HCT116 (cell line): ENCODE measurements at regions not wholly inside any gene's neighbourhood (a gene's known extent, or its start where the extent isn't known, plus 50 kb on each side); places are given as distances from the start of the nearest gene placed in this dataset.
"Not testable (repeated sequence)": the region's sequence is repeated elsewhere in the genome, so short reads cannot be mapped to it uniquely, and the experiment has no call there.

Experiments used
- ATAC-seq: fragments of 200-7000 bp; cut with Tn5 transposase; 2 replicates; pipeline ENCODE4 v1.9.1; 2020; ENCODE audit warnings: mild to moderate bottlenecking, moderate library complexity
- BruUV-seq: library from RNA; stranded (reverse); fragments of 400-500 nt; replicated peaks from 2 replicates; lab custom pipeline; 2021; lab: Mats Ljungman, UMichigan
- CTCF ChIA-PET: fragments of 300-600 bp; sonication (Branson Sonifier 250); formaldehyde crosslinking; loops from one replicate; lab custom pipeline; 2021; ENCODE audit warnings: antibody characterized with exemption; lab: Charles Lee
- POLR2A ChIA-PET: fragments of 300-600, 350-600 bp; sonication (Branson Sonifier 250); formaldehyde crosslinking; loops from one replicate; lab custom pipeline; 2021; ENCODE audit warnings: antibody characterized with exemption; lab: Charles Lee
- RAD21 ChIA-PET, 2 experiments: fragments of 300-600 bp; sonication (Branson Sonifier 250); formaldehyde crosslinking; loops; one replicate each; lab custom pipeline; 2023; ENCODE audit warnings: low total read pairs in 2 of 2; ENCODE audit not compliant: uncharacterized antibody in 2 of 2, unreplicated experiment in 2 of 2, low non-redundant PET in 1 of 2; lab: Charles Lee
- DNase-seq: peaks from one replicate; pipeline ENCODE4 v3.0.0-alpha.2; 2010; ENCODE audit warnings: low read depth, low spot score
- H2AFZ ChIP-seq: fragments of 200-600 bp; shearing (Covaris generic), sonication (generic); 2 replicates; pipeline ENCODE4 v1.6.1; 2017; ENCODE audit warnings: low read depth, mixed run types, mixed read lengths, antibody characterized with exemption, low read length; ENCODE audit not compliant: poor library complexity, severe bottlenecking
- H3K27ac ChIP-seq: 2 replicates; pipeline ENCODE4 v1.5.1; 2012; ENCODE audit warnings: low read depth, low read length
- H3K27me3 ChIP-seq: fragments of 200-600 bp; sonication (generic); 2 replicates; pipeline ENCODE4 v1.6.1; 2016; ENCODE audit warnings: mixed run types, low read length, mixed read lengths; ENCODE audit not compliant: insufficient read depth
- H3K36me3 ChIP-seq, 2 experiments: fragments of 200-500 bp in 1 of 2; fragments of 200-600 bp in 1 of 2; sonication (Bioruptor generic) in 1 of 2; sonication (generic) in 1 of 2; 2 replicates each; pipeline versions ENCODE4 v1.5.1 to v1.6.1; 2014 to 2016; ENCODE audit warnings: low read length in 2 of 2, inconsistent platforms in 1 of 2, mixed read lengths in 1 of 2, mixed run types in 1 of 2; ENCODE audit not compliant: insufficient read depth in 2 of 2, control insufficient read depth in 1 of 2
- H3K4me1 ChIP-seq, 2 experiments: fragments of 200-600 bp in 1 of 2; sonication (generic) in 1 of 2; 2 replicates each; pipeline versions ENCODE4 v1.5.1 to v1.6.1; 2012 to 2017; ENCODE audit warnings: low read length in 2 of 2, inconsistent platforms in 1 of 2, mild to moderate bottlenecking in 1 of 2, mixed read lengths in 1 of 2, mixed run types in 1 of 2, moderate library complexity in 1 of 2; ENCODE audit not compliant: insufficient read depth in 2 of 2, control insufficient read depth in 1 of 2
- H3K4me2 ChIP-seq: fragments of 200-600 bp; sonication (generic); 2 replicates; pipeline ENCODE4 v1.6.1; 2017; ENCODE audit warnings: mixed run types, low read length, mixed read lengths
- H3K4me3 ChIP-seq, 2 experiments: fragments of 200-600 bp in 1 of 2; sonication (generic) in 1 of 2; replicated peaks in 1 of 2; 2 replicates each; pipeline ENCODE4 v1.5.1; 2011 to 2016; ENCODE audit warnings: low read length in 2 of 2, control low read depth in 1 of 2, low read depth in 1 of 2, mild to moderate bottlenecking in 1 of 2, mixed read lengths in 1 of 2, mixed run types in 1 of 2
- H3K79me2 ChIP-seq: fragments of 200-600 bp; sonication (generic); 2 replicates; pipeline ENCODE4 v1.6.1; 2017; ENCODE audit warnings: mild to moderate bottlenecking, mixed run types, low read length, moderate library complexity, mixed read lengths; ENCODE audit not compliant: insufficient read depth
- H3K9ac ChIP-seq: fragments of 200-600 bp; sonication (generic); 2 replicates; pipeline ENCODE4 v1.6.1; 2016; ENCODE audit warnings: low read length, mixed read lengths
- H3K9me2 ChIP-seq: fragments of 200-600 bp; sonication (generic), shearing (Covaris generic); 2 replicates; pipeline ENCODE4 v1.6.1; 2017; ENCODE audit warnings: mixed run types, mild to moderate bottlenecking, moderate library complexity; ENCODE audit not compliant: insufficient read depth
- H3K9me3 ChIP-seq, 2 experiments: fragments of 200-500 bp in 1 of 2; fragments of 200-600 bp in 1 of 2; sonication (Bioruptor generic) in 1 of 2; sonication (generic) in 1 of 2; 2 replicates each; pipeline ENCODE4 v1.6.1; 2014 to 2017; ENCODE audit warnings: low read length in 2 of 2, mixed read lengths in 2 of 2, inconsistent platforms in 1 of 2, low read depth in 1 of 2, mild to moderate bottlenecking in 1 of 2, mixed run types in 1 of 2, moderate library complexity in 1 of 2; ENCODE audit not compliant: control insufficient read depth in 1 of 2, insufficient read depth in 1 of 2
- H4K20me1 ChIP-seq: fragments of 200-600 bp; sonication (generic), shearing (Covaris generic); 2 replicates; pipeline ENCODE4 v1.6.1; 2017; ENCODE audit warnings: mixed run types, mild to moderate bottlenecking, moderate library complexity; ENCODE audit not compliant: insufficient read depth
- CBX3 ChIP-seq: IDR thresholded peaks from 2 replicates; pipeline ENCODE4 v1.6.1; 2012; ENCODE audit warnings: low read depth
- CEBPB ChIP-seq: IDR thresholded peaks from 2 replicates; pipeline ENCODE4 v1.6.1; 2012; ENCODE audit warnings: low read depth
- POLR2A ChIP-seq: IDR thresholded peaks from 2 replicates; pipeline ENCODE4 v1.7.0; 2011; ENCODE audit warnings: borderline replicate concordance; ENCODE audit not compliant: insufficient read depth, insufficient read length; ENCODE audit errors: extremely low read depth
- SP1 ChIP-seq: IDR thresholded peaks from 2 replicates; pipeline ENCODE4 v1.6.1; 2012; ENCODE audit warnings: low read depth
- TCF7L2 ChIP-seq: IDR thresholded peaks from 2 replicates; pipeline ENCODE4 v1.7.0; 2011; ENCODE audit warnings: borderline replicate concordance, inconsistent platforms; ENCODE audit not compliant: insufficient read depth, insufficient read length; ENCODE audit errors: extremely low read depth
- intact Hi-C: fragments of 100-400 bp; cut with micrococcal nuclease; formaldehyde crosslinking; loops from 2 replicates; pipeline ENCODE4 v1.10.0; 2022
- TF ChIP-seq, protein P1 (sequence below): IDR thresholded peaks from 2 replicates; pipeline ENCODE4 v1.6.1; 2012; ENCODE audit warnings: low read depth
- TF ChIP-seq, protein P2 (sequence below), 3 experiments: fragments of 200-600 bp in 1 of 3; sonication (generic) in 1 of 3; IDR thresholded peaks in 2 of 3; conservative IDR thresholded peaks in 1 of 3; 2 replicates each; pipeline ENCODE4 v1.5.1; 2012 to 2017; ENCODE audit warnings: low read depth in 2 of 3, low read length in 2 of 3, antibody characterized with exemption in 1 of 3, borderline replicate concordance in 1 of 3, control low read depth in 1 of 3, mild to moderate bottlenecking in 1 of 3, mixed read lengths in 1 of 3, mixed run types in 1 of 3, moderate library complexity in 1 of 3; ENCODE audit not compliant: insufficient read depth in 1 of 3

DNA sequence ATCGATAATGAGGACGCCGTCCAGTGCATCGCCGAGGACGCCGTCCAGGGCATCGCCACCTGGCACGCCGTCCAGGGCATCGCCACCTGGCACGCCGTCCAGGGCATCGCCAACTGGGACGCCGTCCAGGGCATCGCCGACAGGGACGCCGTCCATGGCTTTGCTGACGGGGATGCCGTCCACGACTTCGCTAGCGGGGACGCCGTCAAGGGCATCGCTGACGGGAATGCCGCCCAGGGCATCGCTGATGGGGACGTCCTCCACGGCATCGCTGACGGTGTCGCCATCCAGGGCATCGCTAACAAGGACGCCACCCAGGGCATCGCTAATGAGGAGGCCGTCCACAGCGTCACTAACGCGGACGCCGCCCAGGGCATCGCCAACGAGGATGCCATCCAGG is 946.5 kb downstream of the TUBA3C start:
- no peak overlapping the region for H3K9ac ChIP-seq
- POLR2A ChIA-PET, result no interaction called here
- peaks cover 5 to 16% of the 10 kb centered on the region in 2 experiments; a peak in 2 of 4 replicates for H3K9me3 ChIP-seq
- H3K4me1 ChIP-seq, result no peaks in the 10 kb centered on the region
- ATAC-seq (no peak), DNase-seq (no peak)
- no peaks in the 10 kb centered on the region for H3K79me2 ChIP-seq
- no TSS peak for BruUV-seq
- H3K36me3 ChIP-seq, result no peaks in the 10 kb centered on the region
- H3K4me2 ChIP-seq, result no peak overlapping the region
- CTCF ChIA-PET, result no interaction called here
- no peak overlapping the region for H3K27ac ChIP-seq
- H3K9me2 ChIP-seq, result no peaks in the 10 kb centered on the region
- H3K27me3 ChIP-seq, result no peaks in the 10 kb centered on the region
- TF ChIP-seq CEBPB (no peak), SP1 (no peak), TCF7L2 (no peak), POLR2A (no peak), CBX3 (no peak)
- TF ChIP-seq, protein P1, sequence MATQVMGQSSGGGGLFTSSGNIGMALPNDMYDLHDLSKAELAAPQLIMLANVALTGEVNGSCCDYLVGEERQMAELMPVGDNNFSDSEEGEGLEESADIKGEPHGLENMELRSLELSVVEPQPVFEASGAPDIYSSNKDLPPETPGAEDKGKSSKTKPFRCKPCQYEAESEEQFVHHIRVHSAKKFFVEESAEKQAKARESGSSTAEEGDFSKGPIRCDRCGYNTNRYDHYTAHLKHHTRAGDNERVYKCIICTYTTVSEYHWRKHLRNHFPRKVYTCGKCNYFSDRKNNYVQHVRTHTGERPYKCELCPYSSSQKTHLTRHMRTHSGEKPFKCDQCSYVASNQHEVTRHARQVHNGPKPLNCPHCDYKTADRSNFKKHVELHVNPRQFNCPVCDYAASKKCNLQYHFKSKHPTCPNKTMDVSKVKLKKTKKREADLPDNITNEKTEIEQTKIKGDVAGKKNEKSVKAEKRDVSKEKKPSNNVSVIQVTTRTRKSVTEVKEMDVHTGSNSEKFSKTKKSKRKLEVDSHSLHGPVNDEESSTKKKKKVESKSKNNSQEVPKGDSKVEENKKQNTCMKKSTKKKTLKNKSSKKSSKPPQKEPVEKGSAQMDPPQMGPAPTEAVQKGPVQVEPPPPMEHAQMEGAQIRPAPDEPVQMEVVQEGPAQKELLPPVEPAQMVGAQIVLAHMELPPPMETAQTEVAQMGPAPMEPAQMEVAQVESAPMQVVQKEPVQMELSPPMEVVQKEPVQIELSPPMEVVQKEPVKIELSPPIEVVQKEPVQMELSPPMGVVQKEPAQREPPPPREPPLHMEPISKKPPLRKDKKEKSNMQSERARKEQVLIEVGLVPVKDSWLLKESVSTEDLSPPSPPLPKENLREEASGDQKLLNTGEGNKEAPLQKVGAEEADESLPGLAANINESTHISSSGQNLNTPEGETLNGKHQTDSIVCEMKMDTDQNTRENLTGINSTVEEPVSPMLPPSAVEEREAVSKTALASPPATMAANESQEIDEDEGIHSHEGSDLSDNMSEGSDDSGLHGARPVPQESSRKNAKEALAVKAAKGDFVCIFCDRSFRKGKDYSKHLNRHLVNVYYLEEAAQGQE, result no peak
- TF ChIP-seq, protein P2, sequence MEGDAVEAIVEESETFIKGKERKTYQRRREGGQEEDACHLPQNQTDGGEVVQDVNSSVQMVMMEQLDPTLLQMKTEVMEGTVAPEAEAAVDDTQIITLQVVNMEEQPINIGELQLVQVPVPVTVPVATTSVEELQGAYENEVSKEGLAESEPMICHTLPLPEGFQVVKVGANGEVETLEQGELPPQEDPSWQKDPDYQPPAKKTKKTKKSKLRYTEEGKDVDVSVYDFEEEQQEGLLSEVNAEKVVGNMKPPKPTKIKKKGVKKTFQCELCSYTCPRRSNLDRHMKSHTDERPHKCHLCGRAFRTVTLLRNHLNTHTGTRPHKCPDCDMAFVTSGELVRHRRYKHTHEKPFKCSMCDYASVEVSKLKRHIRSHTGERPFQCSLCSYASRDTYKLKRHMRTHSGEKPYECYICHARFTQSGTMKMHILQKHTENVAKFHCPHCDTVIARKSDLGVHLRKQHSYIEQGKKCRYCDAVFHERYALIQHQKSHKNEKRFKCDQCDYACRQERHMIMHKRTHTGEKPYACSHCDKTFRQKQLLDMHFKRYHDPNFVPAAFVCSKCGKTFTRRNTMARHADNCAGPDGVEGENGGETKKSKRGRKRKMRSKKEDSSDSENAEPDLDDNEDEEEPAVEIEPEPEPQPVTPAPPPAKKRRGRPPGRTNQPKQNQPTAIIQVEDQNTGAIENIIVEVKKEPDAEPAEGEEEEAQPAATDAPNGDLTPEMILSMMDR (IDR thresholded peaks at IDR 0.05 in 2 of 3, conservative IDR thresholded peaks at IDR 0.05 in 1 of 3; ENCODE audit: borderline replicate concordance in 1 of 3, insufficient read depth in 1 of 3, low read depth in 2 of 3, low read length in 2 of 3), result no peak
- H4K20me1 ChIP-seq, result no peaks in the 10 kb centered on the region
- no peak overlapping the region for H3K4me3 ChIP-seq
- intact Hi-C loops, result no loop called here
- RAD21 ChIA-PET, result no interaction called here
- no peak overlapping the region for H2AFZ ChIP-seq

- DNase-seq, H3K9me2 ChIP-seq, H3K79me2 ChIP-seq, BruUV-seq, H3K4me3 ChIP-seq, H3K4me1 ChIP-seq, H3K4me2 ChIP-seq, H3K36me3 ChIP-seq, intact Hi-C loops, CTCF ChIA-PET, H3K27ac ChIP-seq, H3K27me3 ChIP-seq, H4K20me1 ChIP-seq, H2AFZ ChIP-seq, POLR2A ChIA-PET, ATAC-seq, H3K9ac ChIP-seq, RAD21 ChIA-PET: not testable (repeated sequence)
- H3K9me3 ChIP-seq, result peaks cover 5 to 16% of the 10 kb centered on the region in 2 experiments; a peak in 2 of 4 replicates
Observed at GRCh38 chr13:18234451-18234850, 947.2 kb downstream of the TUBA3C start.
